OCI-LY7 (cell line): ENCODE measurements at regions not wholly inside any gene's neighbourhood (a gene's known extent, or its start where the extent isn't known, plus 50 kb on each side); places are given as distances from the start of the nearest gene placed in this dataset.

Experiments used
- BruUV-seq: library from RNA; stranded (reverse); fragments of 400-500 nt; replicated peaks from 2 replicates; lab custom pipeline; 2021; lab: Mats Ljungman, UMichigan
- CTCF ChIA-PET: fragments of 300-600 bp; sonication (Branson Sonifier 250); formaldehyde crosslinking; loops from one replicate; lab custom pipeline; 2022; ENCODE audit warnings: antibody characterized with exemption; ENCODE audit not compliant: unreplicated experiment; lab: Charles Lee
- POLR2A ChIA-PET: fragments of 300-600 bp; sonication (Branson Sonifier 250); formaldehyde crosslinking; loops from one replicate; lab custom pipeline; 2022; ENCODE audit warnings: antibody characterized with exemption; lab: Charles Lee
- DNase-seq: peaks from one replicate; pipeline ENCODE4 v3.0.0-alpha.2; 2015; ENCODE audit warnings: low spot score
- H2AFZ ChIP-seq: fragments of 200-600 bp; sonication (generic), shearing (Covaris generic); 2 replicates; pipeline ENCODE4 v1.6.1; 2014; ENCODE audit warnings: mild to moderate bottlenecking, antibody characterized with exemption, low read length, moderate library complexity
- H3K27ac ChIP-seq: fragments of 200-600 bp; sonication (generic); 2 replicates; pipeline ENCODE4 v1.5.1; 2014; ENCODE audit warnings: mixed run types, low read depth, mild to moderate bottlenecking, moderate library complexity, low read length, inconsistent platforms; ENCODE audit not compliant: poor library complexity, severe bottlenecking
- H3K36me3 ChIP-seq: fragments of 200-600 bp; sonication (generic); 2 replicates; pipeline ENCODE4 v1.6.1; 2014; ENCODE audit warnings: mild to moderate bottlenecking, antibody characterized with exemption, low read length, moderate library complexity, mixed read lengths; ENCODE audit not compliant: insufficient read depth
- H3K4me1 ChIP-seq: fragments of 200-600 bp; sonication (generic); 2 replicates; pipeline ENCODE4 v1.5.1; 2014; ENCODE audit warnings: mild to moderate bottlenecking, low read length; ENCODE audit not compliant: insufficient read depth, poor library complexity, severe bottlenecking
- H3K4me2 ChIP-seq: fragments of 200-600 bp; sonication (generic); 2 replicates; pipeline ENCODE4 v1.6.1; 2014; ENCODE audit warnings: mild to moderate bottlenecking, low read length
- H3K4me3 ChIP-seq: fragments of 200-600 bp; sonication (generic); 2 replicates; pipeline ENCODE4 v1.5.1; 2014; ENCODE audit warnings: mild to moderate bottlenecking, low read depth, low read length; ENCODE audit not compliant: poor library complexity, severe bottlenecking
- H3K79me2 ChIP-seq: fragments of 200-600 bp; sonication (generic); 2 replicates; pipeline ENCODE4 v1.6.1; 2016; ENCODE audit warnings: low read depth, mild to moderate bottlenecking, low read length, moderate library complexity, mixed read lengths; ENCODE audit not compliant: insufficient read depth
- H3K9me2 ChIP-seq: fragments of 200-600 bp; sonication (generic); 2 replicates; pipeline ENCODE4 v1.6.1; 2016; ENCODE audit warnings: mild to moderate bottlenecking, low read length, mixed read lengths; ENCODE audit not compliant: insufficient read depth
- H3K9me3 ChIP-seq: fragments of 200-600 bp; sonication (generic); 2 replicates; pipeline ENCODE4 v1.6.1; 2014; ENCODE audit warnings: mild to moderate bottlenecking, mixed run types, low read length, mixed read lengths
- H4K20me1 ChIP-seq: fragments of 200-600 bp; sonication (generic); 2 replicates; pipeline ENCODE4 v1.6.1; 2014; ENCODE audit warnings: mild to moderate bottlenecking, antibody characterized with exemption, low read length, moderate library complexity, mixed read lengths; ENCODE audit not compliant: insufficient read depth
- EZH2phosphoT487 ChIP-seq: fragments of 200-600 bp; sonication (generic); IDR thresholded peaks from 2 replicates; pipeline ENCODE4 v1.6.1; 2018; ENCODE audit warnings: low read depth, borderline replicate concordance, mild to moderate bottlenecking, mixed run types, antibody characterized with exemption, low read length, moderate library complexity, mixed read lengths
- intact Hi-C: fragments of 100-400 bp; cut with micrococcal nuclease; formaldehyde crosslinking; loops from one replicate; pipeline ENCODE4 v1.10.0; 2022; ENCODE audit not compliant: unreplicated experiment
- TF ChIP-seq, protein P1 (sequence below): fragments of 200-600 bp; sonication (generic); conservative IDR thresholded peaks from 2 replicates; pipeline ENCODE4 v1.5.1; 2014; ENCODE audit warnings: mild to moderate bottlenecking, antibody characterized with exemption, low read length, moderate library complexity, mixed read lengths

DNA sequence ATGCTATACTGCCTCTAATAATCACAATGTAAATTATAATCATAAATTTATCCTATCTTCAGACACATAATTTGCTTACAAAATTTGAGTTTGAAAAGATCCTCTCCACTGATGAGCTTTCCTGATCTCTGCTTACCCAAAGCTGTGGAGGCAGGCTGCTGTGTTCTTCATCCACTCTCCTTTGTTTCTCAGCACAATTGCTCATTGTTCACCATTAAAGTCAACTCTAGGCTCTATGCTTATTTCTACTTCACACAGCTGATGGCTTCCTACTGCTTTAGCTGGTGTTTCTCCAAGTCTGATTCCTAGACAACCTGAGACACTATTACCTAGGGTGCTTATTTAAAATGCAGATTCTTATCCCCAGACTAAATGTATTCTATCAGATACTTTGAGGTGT is 319.7 kb downstream of the PCDH18 start:
- POLR2A ChIA-PET, result interaction anchor here (1.0 kb wide), 1 partner anchor 11 kb away, joined by 3 read pairs; no protein-coding TSS in a partner anchor

DNA sequence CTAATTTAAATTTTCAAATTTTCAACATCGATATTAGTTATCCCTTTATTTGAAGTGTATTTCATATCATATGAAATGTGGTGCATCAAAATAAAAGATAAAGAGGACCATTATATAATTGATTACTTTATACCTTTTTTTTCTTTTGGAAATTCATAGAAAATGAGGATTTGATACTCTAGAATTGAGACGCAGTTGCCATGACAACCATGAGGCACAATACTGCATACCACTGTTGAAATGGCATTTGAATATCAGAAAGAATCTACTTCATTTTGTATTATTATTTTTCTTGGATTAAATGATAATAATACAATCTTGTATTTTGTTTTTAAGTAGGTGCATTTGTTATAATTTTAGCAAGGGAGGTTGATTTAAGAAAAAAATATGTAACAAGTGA is 323.1 kb downstream of the PCDH18 start:
- Histone ChIP-seq H3K27ac (no peak overlapping the region), H3K4me1 (no peaks in the 10 kb centered on the region), H3K9me2 (no peaks in the 10 kb centered on the region), H3K79me2 (no peaks in the 10 kb centered on the region), H4K20me1 (no peaks in the 10 kb centered on the region), H3K4me2 (no peak overlapping the region), H3K36me3 (no peaks in the 10 kb centered on the region), H3K9me3 (no peaks in the 10 kb centered on the region), H2AFZ (no peak overlapping the region), H3K4me3 (no peak overlapping the region)
- CTCF ChIA-PET, result no interaction called here
- BruUV-seq, result no TSS peak
- POLR2A ChIA-PET, result no interaction called here
- TF ChIP-seq, protein P1, sequence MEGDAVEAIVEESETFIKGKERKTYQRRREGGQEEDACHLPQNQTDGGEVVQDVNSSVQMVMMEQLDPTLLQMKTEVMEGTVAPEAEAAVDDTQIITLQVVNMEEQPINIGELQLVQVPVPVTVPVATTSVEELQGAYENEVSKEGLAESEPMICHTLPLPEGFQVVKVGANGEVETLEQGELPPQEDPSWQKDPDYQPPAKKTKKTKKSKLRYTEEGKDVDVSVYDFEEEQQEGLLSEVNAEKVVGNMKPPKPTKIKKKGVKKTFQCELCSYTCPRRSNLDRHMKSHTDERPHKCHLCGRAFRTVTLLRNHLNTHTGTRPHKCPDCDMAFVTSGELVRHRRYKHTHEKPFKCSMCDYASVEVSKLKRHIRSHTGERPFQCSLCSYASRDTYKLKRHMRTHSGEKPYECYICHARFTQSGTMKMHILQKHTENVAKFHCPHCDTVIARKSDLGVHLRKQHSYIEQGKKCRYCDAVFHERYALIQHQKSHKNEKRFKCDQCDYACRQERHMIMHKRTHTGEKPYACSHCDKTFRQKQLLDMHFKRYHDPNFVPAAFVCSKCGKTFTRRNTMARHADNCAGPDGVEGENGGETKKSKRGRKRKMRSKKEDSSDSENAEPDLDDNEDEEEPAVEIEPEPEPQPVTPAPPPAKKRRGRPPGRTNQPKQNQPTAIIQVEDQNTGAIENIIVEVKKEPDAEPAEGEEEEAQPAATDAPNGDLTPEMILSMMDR, result no peak
- TF ChIP-seq EZH2phosphoT487, result no peak
- no peak for DNase-seq
- intact Hi-C loops, result no loop called here

More for the DNA sequence above, 319.7 kb downstream of the PCDH18 start:
- H3K4me1 ChIP-seq, result no peaks in the 10 kb centered on the region
- H3K36me3 ChIP-seq, result no peaks in the 10 kb centered on the region
- BruUV-seq, result no TSS peak
- no peaks in the 10 kb centered on the region for H3K79me2 ChIP-seq
- no peak overlapping the region for H3K4me2 ChIP-seq
- no peaks in the 10 kb centered on the region for H4K20me1 ChIP-seq
- no peak for TF ChIP-seq EZH2phosphoT487
- TF ChIP-seq, protein P1, result no peak
- H3K4me3 ChIP-seq, result no peak overlapping the region
- no peak for DNase-seq
- H3K9me3 ChIP-seq, result no peaks in the 10 kb centered on the region
- CTCF ChIA-PET, result no interaction called here
- intact Hi-C loops, result no loop called here
- H2AFZ ChIP-seq, result no peak overlapping the region
- no peaks in the 10 kb centered on the region for H3K9me2 ChIP-seq
- H3K27ac ChIP-seq, result no peak overlapping the region

- Histone ChIP-seq H3K4me1 (no peaks in the 10 kb centered on the region), H3K4me3 (no peak overlapping the region), H3K79me2 (no peaks in the 10 kb centered on the region), H4K20me1 (no peaks in the 10 kb centered on the region), H3K4me2 (no peak overlapping the region), H3K9me2 (no peaks in the 10 kb centered on the region), H3K27ac (no peak overlapping the region), H3K36me3 (no peaks in the 10 kb centered on the region), H2AFZ (no peak overlapping the region), H3K9me3 (no peaks in the 10 kb centered on the region)
- POLR2A ChIA-PET, result no interaction called here
- DNase-seq, result no peak
- no TSS peak for BruUV-seq
- TF ChIP-seq, protein P1, result no peak
- TF ChIP-seq EZH2phosphoT487, result no peak
- CTCF ChIA-PET, result no interaction called here
- intact Hi-C loops, result no loop called here
These were observed 325.5 kb downstream of the PCDH18 start for GRCh38 chr4:137206781-137207180.
